ENCODE measurements at regions not wholly inside any gene's neighbourhood (a gene's known extent, or its start where the extent isn't known, plus 50 kb on each side); places are given as distances from the start of the nearest gene placed in this dataset.

DNA sequence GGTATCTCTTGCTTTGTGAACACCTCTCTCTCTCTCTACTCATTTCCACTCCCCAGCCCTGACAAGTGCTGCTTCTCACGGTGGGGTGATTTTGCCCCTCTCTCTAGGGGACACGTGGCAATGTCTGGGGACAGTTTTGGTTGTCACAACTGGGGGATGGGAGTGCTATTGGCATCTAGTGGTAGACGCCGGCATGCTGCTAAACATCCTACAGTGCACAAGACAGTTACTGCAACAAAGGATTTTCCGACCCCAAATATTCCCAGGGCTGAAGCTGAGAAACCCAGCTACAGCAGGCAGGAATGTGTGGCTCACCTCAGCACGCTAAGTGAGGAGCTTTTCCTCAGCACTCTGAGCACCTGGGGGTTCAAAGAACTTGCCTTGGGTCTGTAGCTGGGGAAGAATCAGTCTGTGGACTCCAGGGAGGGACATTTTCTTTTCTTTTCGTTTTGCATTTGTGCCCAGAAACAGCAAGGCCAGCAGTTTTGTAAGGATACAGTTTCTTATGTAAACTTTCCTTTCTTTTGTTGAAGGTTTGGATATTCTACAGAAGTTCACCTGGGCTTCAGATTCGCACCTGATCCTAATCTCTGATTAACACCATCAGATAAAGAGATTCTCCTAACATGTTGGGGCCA lies 246.9 kb upstream of the ZFP64 start:
- TF ChIP-seq POLR2A (IDR thresholded peaks at IDR 0.05; ENCODE audit: control extremely low read depth in 1 of 2, low read depth in 2 of 2, low read length in 2 of 2) (no peak), SP1 (IDR thresholded peaks at IDR 0.05; ENCODE audit: low read depth, low read length) (no peak), RFX5 (IDR thresholded peaks at IDR 0.05; ENCODE audit: borderline replicate concordance, low read depth, low read length) (no peak), EZH2 (IDR thresholded peaks at IDR 0.05; ENCODE audit: low read depth, low read length, severe bottlenecking) (no peak), POLR2AphosphoS5 (IDR thresholded peaks at IDR 0.05; ENCODE audit: low read depth, low read length) (no peak), EP300 (IDR thresholded peaks at IDR 0.05; ENCODE audit: borderline replicate concordance in 1 of 2, low read depth in 2 of 2, low read length in 2 of 2) (no peak), HDAC2 (IDR thresholded peaks at IDR 0.05; ENCODE audit: borderline replicate concordance in 1 of 2, low read depth in 2 of 2, low read length in 2 of 2) (no peak), POU5F1 (IDR thresholded peaks at IDR 0.05; ENCODE audit: low read depth, low read length) (no peak), USF2 (IDR thresholded peaks at IDR 0.05; ENCODE audit: low read length) (no peak), JUND (IDR thresholded peaks at IDR 0.05; ENCODE audit: low read length) (no peak)
- TF ChIP-seq, protein P1, sequence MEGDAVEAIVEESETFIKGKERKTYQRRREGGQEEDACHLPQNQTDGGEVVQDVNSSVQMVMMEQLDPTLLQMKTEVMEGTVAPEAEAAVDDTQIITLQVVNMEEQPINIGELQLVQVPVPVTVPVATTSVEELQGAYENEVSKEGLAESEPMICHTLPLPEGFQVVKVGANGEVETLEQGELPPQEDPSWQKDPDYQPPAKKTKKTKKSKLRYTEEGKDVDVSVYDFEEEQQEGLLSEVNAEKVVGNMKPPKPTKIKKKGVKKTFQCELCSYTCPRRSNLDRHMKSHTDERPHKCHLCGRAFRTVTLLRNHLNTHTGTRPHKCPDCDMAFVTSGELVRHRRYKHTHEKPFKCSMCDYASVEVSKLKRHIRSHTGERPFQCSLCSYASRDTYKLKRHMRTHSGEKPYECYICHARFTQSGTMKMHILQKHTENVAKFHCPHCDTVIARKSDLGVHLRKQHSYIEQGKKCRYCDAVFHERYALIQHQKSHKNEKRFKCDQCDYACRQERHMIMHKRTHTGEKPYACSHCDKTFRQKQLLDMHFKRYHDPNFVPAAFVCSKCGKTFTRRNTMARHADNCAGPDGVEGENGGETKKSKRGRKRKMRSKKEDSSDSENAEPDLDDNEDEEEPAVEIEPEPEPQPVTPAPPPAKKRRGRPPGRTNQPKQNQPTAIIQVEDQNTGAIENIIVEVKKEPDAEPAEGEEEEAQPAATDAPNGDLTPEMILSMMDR (IDR thresholded peaks at IDR 0.05; ENCODE audit: control extremely low read depth in 1 of 3, insufficient read depth in 1 of 3, low read depth in 1 of 3, low read length in 3 of 3), result peak in 2 of 3 experiments; percentile 20 to 34; a peak in 2 of 4 replicates

Measured in H1 (cell line).